ENCODE measurements at regions not wholly inside any gene's neighbourhood (a gene's known extent, or its start where the extent isn't known, plus 50 kb on each side); places are given as distances from the start of the nearest gene placed in this dataset.

DNA sequence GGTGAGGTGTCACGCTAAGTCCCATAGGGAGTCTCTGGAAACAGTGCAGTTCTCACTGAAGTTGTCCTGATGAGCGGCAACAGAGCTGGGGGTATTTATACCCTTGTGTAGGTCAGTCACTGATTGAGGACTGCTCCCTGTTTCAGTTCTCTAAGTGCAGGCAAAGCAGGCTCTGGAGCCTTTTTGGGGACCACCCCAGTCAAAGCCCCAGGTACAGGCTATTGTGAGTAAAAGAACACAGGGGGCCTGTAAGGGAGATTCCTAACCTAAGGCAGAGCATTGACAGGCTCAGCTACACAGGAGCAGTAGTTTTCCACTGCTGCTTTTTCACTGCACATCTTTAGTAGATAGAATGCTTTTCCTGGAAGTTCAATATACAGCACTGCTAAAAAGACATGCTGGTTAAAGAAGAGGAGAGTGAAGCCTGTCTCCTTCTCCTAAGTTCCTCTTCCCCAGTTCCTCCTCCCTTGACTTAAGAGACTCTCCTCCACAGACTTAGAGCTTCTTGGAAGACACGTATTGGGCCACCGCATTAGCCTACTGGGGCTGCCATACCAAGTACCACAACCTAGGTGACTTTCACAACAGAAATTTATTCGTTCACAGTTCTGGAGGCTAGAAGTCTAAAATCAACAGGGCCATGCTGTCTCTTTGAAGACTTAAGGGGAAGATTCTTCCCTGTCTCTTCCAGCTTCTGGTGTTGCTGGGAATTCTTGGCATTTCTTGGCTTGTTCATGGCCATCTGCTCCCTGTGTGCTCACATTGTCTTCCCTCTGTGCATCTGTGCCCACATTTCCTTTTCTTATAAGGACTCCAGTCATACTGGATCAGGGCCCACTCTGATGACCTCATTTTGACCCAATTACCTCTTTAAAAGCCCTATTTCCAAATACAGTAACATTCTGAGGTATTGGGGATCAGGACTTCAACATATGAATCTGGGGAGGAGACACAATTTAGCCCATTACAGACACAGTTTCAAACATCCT is 221.0 kb downstream of the ESM1 start:
- ChIA-PET CTCF (interaction anchor here (0.6 to 3.6 kb wide), 5 partner anchors 12 to 246 kb away, joined by 3 to 18 read pairs (median 3); partner anchors contain the start of gene SNX18), POLR2A (interaction anchor here (0.7 kb wide), 1 partner anchor 24 kb away, joined by 3 read pairs; no protein-coding TSS in a partner anchor)
- no peaks in the 10 kb centered on the region for H3K36me3 ChIP-seq (ENCODE audit: control insufficient read depth, insufficient read depth, low read length)
- TF ChIP-seq, protein P1, sequence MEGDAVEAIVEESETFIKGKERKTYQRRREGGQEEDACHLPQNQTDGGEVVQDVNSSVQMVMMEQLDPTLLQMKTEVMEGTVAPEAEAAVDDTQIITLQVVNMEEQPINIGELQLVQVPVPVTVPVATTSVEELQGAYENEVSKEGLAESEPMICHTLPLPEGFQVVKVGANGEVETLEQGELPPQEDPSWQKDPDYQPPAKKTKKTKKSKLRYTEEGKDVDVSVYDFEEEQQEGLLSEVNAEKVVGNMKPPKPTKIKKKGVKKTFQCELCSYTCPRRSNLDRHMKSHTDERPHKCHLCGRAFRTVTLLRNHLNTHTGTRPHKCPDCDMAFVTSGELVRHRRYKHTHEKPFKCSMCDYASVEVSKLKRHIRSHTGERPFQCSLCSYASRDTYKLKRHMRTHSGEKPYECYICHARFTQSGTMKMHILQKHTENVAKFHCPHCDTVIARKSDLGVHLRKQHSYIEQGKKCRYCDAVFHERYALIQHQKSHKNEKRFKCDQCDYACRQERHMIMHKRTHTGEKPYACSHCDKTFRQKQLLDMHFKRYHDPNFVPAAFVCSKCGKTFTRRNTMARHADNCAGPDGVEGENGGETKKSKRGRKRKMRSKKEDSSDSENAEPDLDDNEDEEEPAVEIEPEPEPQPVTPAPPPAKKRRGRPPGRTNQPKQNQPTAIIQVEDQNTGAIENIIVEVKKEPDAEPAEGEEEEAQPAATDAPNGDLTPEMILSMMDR (IDR thresholded peaks at IDR 0.05; ENCODE audit: insufficient read depth, low read depth, low read length), result no peak
- no peaks in the 10 kb centered on the region for H3K27me3 ChIP-seq (ENCODE audit: control insufficient read depth, insufficient read depth, low read length)
- no peak overlapping the region for H3K4me3 ChIP-seq (ENCODE audit: low read depth, low read length)
- DNase-seq (ENCODE audit: low read depth), result no peak

DNA sequence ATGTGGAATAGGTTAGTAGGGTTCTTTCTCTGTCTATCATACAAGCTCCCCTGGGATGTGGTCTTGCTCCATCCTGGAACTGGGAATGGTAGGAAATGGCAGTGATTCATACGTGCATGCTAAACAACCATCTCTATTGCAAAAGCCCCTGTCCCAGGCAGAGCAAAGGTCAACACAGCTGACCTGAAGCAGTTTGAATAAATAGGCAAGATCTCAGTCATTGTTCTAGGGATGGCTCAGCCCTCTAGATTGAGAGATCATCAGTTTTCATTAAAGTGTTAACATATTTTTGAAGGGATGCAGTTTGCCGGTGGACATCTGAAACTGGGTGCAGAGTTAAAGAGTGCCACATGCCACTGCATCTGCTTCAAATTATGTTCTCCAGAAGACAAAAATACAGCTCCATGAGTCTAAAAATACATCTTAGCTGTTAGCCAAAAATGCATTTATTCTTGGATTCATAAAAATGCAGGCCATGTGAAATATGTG is 224.1 kb downstream of the ESM1 start:
- no peak overlapping the region for H3K4me3 ChIP-seq (ENCODE audit: low read depth, low read length)
- TF ChIP-seq, protein P1 (IDR thresholded peaks at IDR 0.05; ENCODE audit: insufficient read depth, low read depth, low read length), result no peak
- DNase-seq (ENCODE audit: low read depth), result peak; percentile 93
- ChIA-PET POLR2A (interaction anchor here (0.6 to 2.0 kb wide), 2 partner anchors 17 to 60 kb away, joined by 4 to 9 read pairs; no protein-coding TSS in a partner anchor), CTCF (interaction anchor here (0.6 to 2.7 kb wide), 11 partner anchors 10 to 398 kb away, joined by 3 to 12 read pairs (median 3); partner anchors contain the start of genes GPX8 and SNX18)
- H3K36me3 ChIP-seq (ENCODE audit: control insufficient read depth, insufficient read depth, low read length), result no peaks in the 10 kb centered on the region
- H3K27me3 ChIP-seq (ENCODE audit: control insufficient read depth, insufficient read depth, low read length), result no peaks in the 10 kb centered on the region

DNA sequence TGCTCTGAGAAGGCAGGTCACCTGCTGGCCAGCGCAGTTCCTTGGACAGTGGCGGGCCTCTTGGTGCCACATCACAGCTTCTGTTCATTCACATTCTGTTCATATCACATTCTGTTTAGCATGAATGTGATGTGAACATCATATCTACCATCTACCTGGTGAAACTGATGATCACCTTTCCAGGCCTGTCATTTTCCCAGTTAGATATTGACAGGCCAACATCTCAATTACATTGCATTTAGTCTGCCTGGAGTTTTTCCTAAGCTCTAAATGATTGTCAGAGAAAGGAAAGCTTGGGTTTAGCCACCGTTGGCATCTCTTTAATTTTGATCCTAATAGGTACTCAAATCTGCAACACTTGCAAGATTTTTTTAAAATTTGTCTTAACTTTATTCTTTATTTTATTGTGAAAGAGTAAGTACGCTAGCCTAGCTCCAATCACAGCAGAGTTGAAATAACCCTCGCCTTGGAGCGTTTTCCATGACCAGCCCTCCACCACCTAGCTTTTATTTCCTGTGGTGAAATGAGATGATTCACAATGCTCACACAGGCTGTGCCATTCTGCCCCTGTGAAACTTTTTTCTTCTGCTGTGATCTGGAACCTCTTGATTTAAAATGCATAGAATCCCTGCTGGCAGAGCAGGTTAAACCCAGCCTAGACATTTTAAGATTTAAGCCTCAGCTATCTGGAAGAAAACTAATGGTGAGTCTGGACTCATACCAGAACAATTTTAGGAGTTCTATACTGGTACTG is 225.0 kb downstream of the ESM1 start:
- Histone ChIP-seq H3K27me3 (ENCODE audit: control insufficient read depth, insufficient read depth, low read length) (no peaks in the 10 kb centered on the region), H3K36me3 (ENCODE audit: control insufficient read depth, insufficient read depth, low read length) (no peaks in the 10 kb centered on the region), H3K4me3 (ENCODE audit: low read depth, low read length) (no peak overlapping the region)
- CTCF ChIA-PET, result interaction anchor here (0.6 to 2.7 kb wide), 9 partner anchors 16 to 399 kb away, joined by 3 to 12 read pairs (median 3); partner anchors contain the start of genes GPX8 and SNX18
- no peak for DNase-seq (ENCODE audit: low read depth)
- POLR2A ChIA-PET, result interaction anchor here (0.6 to 2.0 kb wide), 2 partner anchors 16 to 61 kb away, joined by 4 to 9 read pairs; no protein-coding TSS in a partner anchor
- TF ChIP-seq, protein P1 (IDR thresholded peaks at IDR 0.05; ENCODE audit: insufficient read depth, low read depth, low read length), result no peak

DNA sequence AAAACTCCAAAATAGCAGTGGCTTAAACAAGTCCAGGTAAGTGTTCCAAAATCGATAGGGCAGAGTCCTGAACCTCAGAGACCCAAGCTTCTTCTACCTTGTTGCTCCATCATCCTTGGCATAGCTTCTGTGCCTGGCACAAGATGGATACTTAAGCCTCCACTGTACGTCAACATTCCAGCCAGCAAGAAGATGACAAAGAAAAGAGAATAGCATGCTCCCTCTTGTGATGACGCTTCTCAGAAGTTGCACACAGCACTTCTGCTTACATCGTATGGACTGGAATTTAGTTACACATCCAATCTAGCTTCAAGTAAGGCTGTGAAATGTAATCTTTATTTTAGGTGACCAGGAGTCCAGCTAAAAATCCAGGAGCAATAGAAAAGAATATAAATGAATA is 227.4 kb downstream of the ESM1 start:
- TF ChIP-seq, protein P1 (IDR thresholded peaks at IDR 0.05; ENCODE audit: insufficient read depth, low read depth, low read length), result no peak
- CTCF ChIA-PET, result interaction anchor here (1.0 to 2.6 kb wide), 2 partner anchors 86 to 240 kb away, joined by 3 to 13 read pairs; partner anchors contain the start of gene SNX18
- no peak for DNase-seq (ENCODE audit: low read depth)
- no peaks in the 10 kb centered on the region for H3K27me3 ChIP-seq (ENCODE audit: control insufficient read depth, insufficient read depth, low read length)
- no peaks in the 10 kb centered on the region for H3K36me3 ChIP-seq (ENCODE audit: control insufficient read depth, insufficient read depth, low read length)
- POLR2A ChIA-PET, result no interaction called here
- H3K4me3 ChIP-seq (ENCODE audit: low read depth, low read length), result no peak overlapping the region
